ENCODE measurements at regions not wholly inside any gene's neighbourhood (a gene's known extent, or its start where the extent isn't known, plus 50 kb on each side); places are given as distances from the start of the nearest gene placed in this dataset.

DNA sequence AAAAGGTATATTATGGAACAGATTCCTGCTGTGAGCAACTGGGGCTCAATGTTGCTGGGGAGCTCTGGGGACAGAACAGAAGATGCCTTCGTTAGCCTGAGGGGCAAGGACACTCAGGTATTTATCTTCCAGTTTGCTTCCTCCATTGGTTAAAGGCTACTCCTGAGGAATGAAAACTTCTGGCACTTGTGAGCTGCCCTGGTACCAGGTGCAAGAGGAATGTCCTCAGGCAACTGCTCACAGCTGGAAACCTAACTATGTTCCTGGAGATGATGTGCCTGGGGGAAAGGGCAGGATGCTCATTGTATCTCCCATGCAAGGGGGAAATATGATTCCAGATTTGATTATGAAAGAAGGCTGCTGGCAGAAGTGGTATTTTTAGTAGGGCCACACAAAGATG lies 54.0 kb upstream of the BBX start:
- DNase-seq (ENCODE audit: low read depth), result no peak

DNA sequence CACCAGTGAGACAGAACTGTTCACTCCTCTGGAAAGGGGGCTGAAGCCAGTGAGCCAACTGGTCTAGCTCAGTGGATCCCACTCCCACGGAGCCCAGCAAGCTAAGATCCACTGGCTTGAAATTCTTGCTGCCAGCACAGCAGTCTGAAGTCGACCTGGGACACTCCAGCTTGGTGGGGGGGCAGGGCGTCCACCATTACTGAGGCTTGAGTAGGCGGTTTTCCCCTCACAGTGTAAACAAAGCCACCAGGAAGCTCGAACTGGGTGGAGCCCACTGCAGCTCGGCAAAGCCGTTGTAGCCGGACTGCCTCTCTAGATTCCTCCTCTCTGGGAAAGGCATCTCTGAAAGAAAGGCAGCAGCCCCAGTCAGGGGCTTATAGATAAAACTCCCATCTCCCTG lies 52.3 kb upstream of the BBX start:
- peak; percentile 2 for DNase-seq (ENCODE audit: low read depth)
